ENCODE measurements at regions not wholly inside any gene's neighbourhood (a gene's known extent, or its start where the extent isn't known, plus 50 kb on each side); places are given as distances from the start of the nearest gene placed in this dataset.

DNA sequence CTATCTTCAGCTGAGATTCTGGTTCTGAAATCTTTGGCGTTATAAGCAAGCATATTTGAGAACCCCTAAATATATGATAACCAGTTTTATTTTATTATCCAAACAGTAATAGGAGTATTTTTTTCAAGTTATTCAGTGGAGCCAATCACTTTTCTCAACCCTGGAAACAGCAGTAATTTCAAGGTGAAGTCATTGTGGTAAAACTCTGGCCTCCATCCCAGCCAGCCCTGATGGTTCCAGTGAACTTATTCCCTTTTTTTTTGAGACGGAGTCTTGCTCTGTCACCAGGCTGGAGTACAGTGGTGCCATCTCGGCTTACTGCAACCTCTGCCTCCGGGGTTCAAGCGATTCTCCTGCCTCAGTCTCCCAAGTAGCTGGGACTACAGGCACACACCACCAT is 545.4 kb upstream of the IL12A start:
- no peak overlapping the region for H3K4me3 ChIP-seq
- TF ChIP-seq POLR2AphosphoS5 (IDR thresholded peaks at IDR 0.05) = no peak
- H3K4me1 ChIP-seq = no peaks in the 10 kb centered on the region
- no peaks in the 10 kb centered on the region for H3K36me3 ChIP-seq
- intact Hi-C loops (cut with DNase I; ENCODE audit: low total_unique reads) (no loop called here), in situ Hi-C loops (cut with MboI; ENCODE audit: low pct_ligation_motif_present in 1 of 4, low pct_unique_long_range_greater_than_20kb in 1 of 4, low sequenced_read_pairs in 3 of 4) (no loop called here)
- no peak overlapping the region for H3K27ac ChIP-seq
- H3K9me3 ChIP-seq = no peaks in the 10 kb centered on the region
- 67 to 82% methylated on average over 2 to 5 of the region's 5 CpGs for WGBS, 2 donors (ENCODE audit: low coverage in 1 of 2)
- H3K27me3 ChIP-seq = no peaks in the 10 kb centered on the region
- DNase-seq = no peak

DNA sequence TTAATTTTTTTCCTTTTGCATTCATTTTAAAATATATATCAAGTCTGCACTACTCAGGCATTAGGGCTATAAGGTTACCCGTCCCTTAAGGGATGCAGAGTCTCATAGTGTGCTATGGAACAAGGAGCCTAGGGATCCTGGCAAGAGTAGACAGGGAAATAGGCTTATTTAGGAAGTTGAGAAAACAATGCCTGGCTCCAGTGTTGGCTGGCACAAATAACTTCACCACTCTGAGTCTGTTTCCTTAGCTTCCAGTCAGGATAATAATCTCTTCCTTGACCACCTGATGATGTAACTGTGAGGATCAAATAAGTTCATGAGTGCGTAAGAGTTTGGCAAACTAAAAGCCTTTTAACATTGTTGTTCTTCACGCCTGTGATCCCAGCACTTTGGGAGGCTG is 540.8 kb upstream of the IL12A start:
- Histone ChIP-seq H3K27me3 (no peaks in the 10 kb centered on the region), H3K36me3 (no peaks in the 10 kb centered on the region), H3K9me3 (no peaks in the 10 kb centered on the region), H3K4me1 (no peaks in the 10 kb centered on the region), H3K27ac (no peak overlapping the region), H3K4me3 (no peak overlapping the region)
- WGBS, 2 donors (ENCODE audit: low coverage in 1 of 2) = 52 to 70% methylated on average over 3 of the region's 3 CpGs
- in situ Hi-C loops (cut with MboI; ENCODE audit: low pct_ligation_motif_present in 1 of 4, low pct_unique_long_range_greater_than_20kb in 1 of 4, low sequenced_read_pairs in 3 of 4) (no loop called here), intact Hi-C loops (cut with DNase I; ENCODE audit: low total_unique reads) (no loop called here)
- no peak for DNase-seq
- TF ChIP-seq POLR2A (IDR thresholded peaks at IDR 0.05) = no peak
- TF ChIP-seq, protein P1, sequence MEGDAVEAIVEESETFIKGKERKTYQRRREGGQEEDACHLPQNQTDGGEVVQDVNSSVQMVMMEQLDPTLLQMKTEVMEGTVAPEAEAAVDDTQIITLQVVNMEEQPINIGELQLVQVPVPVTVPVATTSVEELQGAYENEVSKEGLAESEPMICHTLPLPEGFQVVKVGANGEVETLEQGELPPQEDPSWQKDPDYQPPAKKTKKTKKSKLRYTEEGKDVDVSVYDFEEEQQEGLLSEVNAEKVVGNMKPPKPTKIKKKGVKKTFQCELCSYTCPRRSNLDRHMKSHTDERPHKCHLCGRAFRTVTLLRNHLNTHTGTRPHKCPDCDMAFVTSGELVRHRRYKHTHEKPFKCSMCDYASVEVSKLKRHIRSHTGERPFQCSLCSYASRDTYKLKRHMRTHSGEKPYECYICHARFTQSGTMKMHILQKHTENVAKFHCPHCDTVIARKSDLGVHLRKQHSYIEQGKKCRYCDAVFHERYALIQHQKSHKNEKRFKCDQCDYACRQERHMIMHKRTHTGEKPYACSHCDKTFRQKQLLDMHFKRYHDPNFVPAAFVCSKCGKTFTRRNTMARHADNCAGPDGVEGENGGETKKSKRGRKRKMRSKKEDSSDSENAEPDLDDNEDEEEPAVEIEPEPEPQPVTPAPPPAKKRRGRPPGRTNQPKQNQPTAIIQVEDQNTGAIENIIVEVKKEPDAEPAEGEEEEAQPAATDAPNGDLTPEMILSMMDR (IDR thresholded peaks at IDR 0.05) = no peak
- TF ChIP-seq POLR2AphosphoS5 (IDR thresholded peaks at IDR 0.05) = no peak
- no peak for TF ChIP-seq EP300 (IDR thresholded peaks at IDR 0.05; ENCODE audit: low read depth)

DNA sequence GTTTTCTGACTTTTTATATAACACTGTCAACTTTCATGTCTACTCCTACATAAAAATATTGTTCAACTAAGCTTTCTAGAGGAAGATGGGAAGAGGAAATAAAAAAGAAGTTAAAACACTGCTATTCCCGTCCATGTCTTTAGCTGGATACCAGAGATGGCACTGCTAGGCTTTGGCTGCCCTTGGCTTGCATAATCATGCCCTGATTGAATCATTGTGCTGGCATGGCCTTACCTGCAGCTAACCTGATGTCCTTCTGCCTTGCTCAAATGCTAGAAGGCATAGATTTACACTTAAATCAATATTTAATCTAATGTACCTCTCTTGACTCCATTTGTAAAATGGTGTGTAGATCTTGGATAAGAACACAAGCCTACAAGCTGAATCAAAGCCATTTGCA is 539.7 kb upstream of the IL12A start:
- Histone ChIP-seq H3K36me3 (no peaks in the 10 kb centered on the region), H3K4me1 (no peaks in the 10 kb centered on the region), H3K9me3 (no peaks in the 10 kb centered on the region), H3K27ac (no peak overlapping the region), H3K27me3 (no peaks in the 10 kb centered on the region), H3K4me3 (no peak overlapping the region)
- TF ChIP-seq EP300 (IDR thresholded peaks at IDR 0.05; ENCODE audit: low read depth) = no peak
- TF ChIP-seq, protein P1 (IDR thresholded peaks at IDR 0.05) = no peak
- TF ChIP-seq POLR2A (IDR thresholded peaks at IDR 0.05) = no peak
- TF ChIP-seq POLR2AphosphoS5 (IDR thresholded peaks at IDR 0.05) = no peak
- intact Hi-C loops (cut with DNase I; ENCODE audit: low total_unique reads) = no loop called here
- in situ Hi-C loops (cut with MboI; ENCODE audit: low pct_ligation_motif_present in 1 of 4, low pct_unique_long_range_greater_than_20kb in 1 of 4, low sequenced_read_pairs in 3 of 4) = no loop called here
- no peak for DNase-seq
- 77% methylated on average over 1 of the region's 1 CpG; no CpG with 5 or more reads in 1 of the 2 donors for WGBS, 2 donors (ENCODE audit: low coverage in 1 of 2)

DNA sequence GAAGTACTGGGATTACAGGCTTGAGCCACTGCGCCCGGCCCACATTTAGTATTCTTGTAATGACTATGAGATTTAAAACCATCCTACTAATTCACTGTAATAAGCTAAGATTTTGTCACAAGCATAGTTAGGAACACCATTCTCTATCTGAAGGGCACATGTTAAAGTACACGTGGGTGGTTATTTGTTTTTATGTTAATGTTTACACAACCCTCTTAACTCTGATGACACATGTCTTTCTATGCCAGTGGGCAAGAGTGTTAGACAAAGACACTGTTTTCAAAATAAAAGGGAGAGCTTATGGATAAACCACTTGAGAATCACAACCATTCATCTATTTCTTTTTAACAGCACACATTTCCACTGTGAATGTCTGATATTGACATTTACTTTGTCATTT is 537.6 kb upstream of the IL12A start:
- Histone ChIP-seq H3K36me3 (no peaks in the 10 kb centered on the region), H3K27me3 (no peaks in the 10 kb centered on the region), H3K4me3 (no peak overlapping the region), H3K9me3 (no peaks in the 10 kb centered on the region), H3K27ac (no peak overlapping the region), H3K4me1 (no peaks in the 10 kb centered on the region)
- TF ChIP-seq POLR2A (IDR thresholded peaks at IDR 0.05) (no peak), EP300 (IDR thresholded peaks at IDR 0.05; ENCODE audit: low read depth) (no peak), POLR2AphosphoS5 (IDR thresholded peaks at IDR 0.05) (no peak)
- TF ChIP-seq, protein P1 (IDR thresholded peaks at IDR 0.05) = no peak
- no peak for DNase-seq
- intact Hi-C loops (cut with DNase I; ENCODE audit: low total_unique reads) = no loop called here
- in situ Hi-C loops (cut with MboI; ENCODE audit: low pct_ligation_motif_present in 1 of 4, low pct_unique_long_range_greater_than_20kb in 1 of 4, low sequenced_read_pairs in 3 of 4) = no loop called here
- 78 to 79% methylated on average over 3 of the region's 3 CpGs for WGBS, 2 donors (ENCODE audit: low coverage in 1 of 2)

DNA sequence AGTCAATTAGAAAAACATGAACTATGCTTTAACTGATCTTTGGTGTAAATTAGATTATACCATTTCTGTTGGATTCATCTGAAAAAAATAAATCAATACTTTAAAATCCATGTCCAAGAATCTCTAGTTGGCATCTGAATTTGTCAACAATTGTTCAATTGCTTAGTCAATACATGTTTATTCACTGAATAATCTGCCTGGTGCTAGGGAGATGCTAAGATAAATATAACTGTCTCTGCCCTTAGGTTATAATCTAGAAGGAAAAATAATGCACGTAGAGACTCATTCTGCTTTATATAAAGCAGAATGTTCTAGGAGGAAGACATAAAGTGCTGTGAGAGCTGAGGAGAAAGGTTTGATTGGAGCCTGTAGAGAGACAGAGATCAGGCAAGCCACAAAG is 537.2 kb upstream of the IL12A start:
- WGBS, 2 donors (ENCODE audit: low coverage in 1 of 2) = 40 to 64% methylated on average over 1 of the region's 1 CpG
- Histone ChIP-seq H3K27ac (no peak overlapping the region), H3K4me3 (no peak overlapping the region), H3K36me3 (no peaks in the 10 kb centered on the region), H3K9me3 (no peaks in the 10 kb centered on the region), H3K27me3 (no peaks in the 10 kb centered on the region), H3K4me1 (no peaks in the 10 kb centered on the region)
- TF ChIP-seq, protein P1 (IDR thresholded peaks at IDR 0.05) = no peak
- TF ChIP-seq POLR2A (IDR thresholded peaks at IDR 0.05) = no peak
- no peak for TF ChIP-seq EP300 (IDR thresholded peaks at IDR 0.05; ENCODE audit: low read depth)
- no peak for TF ChIP-seq POLR2AphosphoS5 (IDR thresholded peaks at IDR 0.05)
- intact Hi-C loops (cut with DNase I; ENCODE audit: low total_unique reads) (no loop called here), in situ Hi-C loops (cut with MboI; ENCODE audit: low pct_ligation_motif_present in 1 of 4, low pct_unique_long_range_greater_than_20kb in 1 of 4, low sequenced_read_pairs in 3 of 4) (no loop called here)
- no peak for DNase-seq
